GM18867 (cell line): ENCODE measurements at regions not wholly inside any gene's neighbourhood (a gene's known extent, or its start where the extent isn't known, plus 50 kb on each side); places are given as distances from the start of the nearest gene placed in this dataset.
A peak's percentile ranks its signal among the peaks of the same experiment; 100 is the strongest.
"Not testable (repeated sequence)": the region's sequence is repeated elsewhere in the genome, so short reads cannot be mapped to it uniquely, and the experiment has no call there.

Experiments
- ATAC-seq: cut with Tn5 transposase; IDR thresholded peaks from one replicate; pipeline ENCODE4 v1.9.1; 2021; ENCODE audit warnings: mild to moderate bottlenecking, moderate library complexity; ENCODE audit not compliant: unreplicated experiment

- no peak for ATAC-seq
These were observed 158.1 kb upstream of the ARHGAP42 start for GRCh38 chr11:100528872-100529416.

GRCh38 chr11:100531290-100531689 lies 155.8 kb upstream of the ARHGAP42 start:
- not testable (repeated sequence) for ATAC-seq

- no peak for ATAC-seq
These were observed 150.1 kb upstream of the ARHGAP42 start for GRCh38 chr11:100536979-100537378.

- no peak for ATAC-seq
These were observed 143.7 kb upstream of the ARHGAP42 start for GRCh38 chr11:100543386-100543785.

GRCh38 chr11:100545556-100545955 lies 141.5 kb upstream of the ARHGAP42 start:
- ATAC-seq = no peak

- ATAC-seq = no peak
These were observed 141.1 kb upstream of the ARHGAP42 start for GRCh38 chr11:100545970-100546369.

- ATAC-seq = no peak
These were observed 140.4 kb upstream of the ARHGAP42 start for GRCh38 chr11:100546714-100547113.

- no peak for ATAC-seq
These were observed 136.8 kb upstream of the ARHGAP42 start for GRCh38 chr11:100550298-100550697.

- no peak for ATAC-seq
These were observed 136.0 kb upstream of the ARHGAP42 start for GRCh38 chr11:100550912-100551632.

- no peak for ATAC-seq
These were observed 131.2 kb upstream of the ARHGAP42 start for GRCh38 chr11:100555931-100556330.

- ATAC-seq = no peak
These were observed 130.3 kb upstream of the ARHGAP42 start for GRCh38 chr11:100556781-100557180.

GRCh38 chr11:100557830-100558611 lies 129.1 kb upstream of the ARHGAP42 start:
- ATAC-seq = no peak

GRCh38 chr11:100560606-100561005 lies 126.5 kb upstream of the ARHGAP42 start:
- no peak for ATAC-seq

- ATAC-seq = no peak
These were observed 125.8 kb upstream of the ARHGAP42 start for GRCh38 chr11:100561323-100561722.

GRCh38 chr11:100562128-100562527 lies 125.0 kb upstream of the ARHGAP42 start:
- ATAC-seq = no peak

- no peak for ATAC-seq
These were observed 123.4 kb upstream of the ARHGAP42 start for GRCh38 chr11:100563541-100564280.

- no peak for ATAC-seq
These were observed 113.1 kb upstream of the ARHGAP42 start for GRCh38 chr11:100573911-100574513.

GRCh38 chr11:100574894-100575769 lies 112.0 kb upstream of the ARHGAP42 start:
- no peak for ATAC-seq

- peak; percentile 87 for ATAC-seq
These were observed 111.0 kb upstream of the ARHGAP42 start for GRCh38 chr11:100575860-100576717.
